SH-SY5Y (cell line): ENCODE measurements at regions not wholly inside any gene's neighbourhood (a gene's known extent, or its start where the extent isn't known, plus 50 kb on each side); places are given as distances from the start of the nearest gene placed in this dataset.

ENCODE experiments used
- GATA2 ChIP-seq: IDR thresholded peaks from 2 replicates; pipeline ENCODE4 v1.6.1; 2011; ENCODE audit warnings: mild to moderate bottlenecking, low read depth, low read length
- GATA3 ChIP-seq: IDR thresholded peaks from 2 replicates; pipeline ENCODE4 v1.6.1; 2011; ENCODE audit warnings: low read depth, mild to moderate bottlenecking, low read length, moderate library complexity

- TF ChIP-seq GATA2 (no peak), GATA3 (no peak)
Measured at GRCh38 chr16:73286346-73287267, 238.7 kb upstream of the ZFHX3 start.
